Neural progenitor cell (in vitro differentiated cells): ENCODE measurements at regions not wholly inside any gene's neighbourhood (a gene's known extent, or its start where the extent isn't known, plus 50 kb on each side); places are given as distances from the start of the nearest gene placed in this dataset.
"Not testable (repeated sequence)": the region's sequence is repeated elsewhere in the genome, so short reads cannot be mapped to it uniquely, and the experiment has no call there.

Experiments
- CTCF ChIP-seq: fragments of 200-600 bp; sonication (generic); IDR thresholded peaks from 2 replicates; pipeline ENCODE4 v1.5.1; 2017; ENCODE audit warnings: antibody characterized with exemption, mild to moderate bottlenecking
- EZH2 ChIP-seq: fragments of 200-600 bp; sonication (generic); IDR thresholded peaks from 2 replicates; pipeline ENCODE4 v1.6.1; 2017; ENCODE audit warnings: antibody characterized with exemption, mild to moderate bottlenecking, moderate library complexity

- TF ChIP-seq CTCF, result peak; percentile 77
- not testable (repeated sequence) for TF ChIP-seq EZH2
Measured at GRCh38 chr9:42743030-42743814, 559.8 kb downstream of the SPATA31A6 start.
